ENCODE measurements at regions not wholly inside any gene's neighbourhood (a gene's known extent, or its start where the extent isn't known, plus 50 kb on each side); places are given as distances from the start of the nearest gene placed in this dataset.
A peak's percentile ranks its signal among the peaks of the same experiment; 100 is the strongest.

DNA sequence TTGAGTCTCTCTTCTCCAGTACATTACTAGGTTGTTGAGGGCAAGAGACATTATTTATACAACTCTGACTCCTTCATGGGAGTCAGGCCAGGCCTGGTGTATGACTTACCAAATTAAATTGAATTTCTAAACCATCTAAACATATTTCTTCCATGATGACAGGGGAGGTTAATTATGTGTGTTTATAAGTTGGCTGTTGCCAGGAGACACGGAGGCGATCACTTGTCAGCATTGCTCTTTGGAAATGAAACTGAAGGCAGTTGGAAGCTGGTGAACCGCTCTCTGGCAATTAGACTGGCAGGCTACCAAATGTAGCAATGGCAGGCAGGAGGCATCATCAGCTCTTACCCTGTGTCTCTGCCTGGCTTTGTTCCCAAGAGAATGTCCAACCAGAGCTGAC, 241.4 kb downstream of the KCNS3 start:
- TF ChIP-seq EZH2 (IDR thresholded peaks at IDR 0.05; ENCODE audit: insufficient read depth, poor library complexity, severe bottlenecking) (no peak), EZH2phosphoT487 (IDR thresholded peaks at IDR 0.05; ENCODE audit: insufficient read depth, low read depth) (peak; percentile 87; the same call in 1 of the 2 replicates)

Data from GM23248 (cell line).